B cell (primary cell): ENCODE measurements at regions not wholly inside any gene's neighbourhood (a gene's known extent, or its start where the extent isn't known, plus 50 kb on each side); places are given as distances from the start of the nearest gene placed in this dataset.
"Not testable (repeated sequence)": the region's sequence is repeated elsewhere in the genome, so short reads cannot be mapped to it uniquely, and the experiment has no call there.

ENCODE experiments used
- ATAC-seq: fragments of 200-7000 bp; cut with Tn5 transposase; one replicate; pipeline ENCODE4 v1.10.0; 2021; ENCODE audit warnings: low read depth, mild to moderate bottlenecking, moderate number of reproducible peaks, moderate library complexity
- CTCF ChIA-PET: fragments of 350-600 bp; sonication (Branson Sonifier 250); formaldehyde crosslinking; loops from one replicate; lab custom pipeline; 2021; ENCODE audit warnings: antibody characterized with exemption, inconsistent platforms; lab: Charles Lee
- POLR2A ChIA-PET: fragments of 350-600 bp; sonication (Branson Sonifier 250); formaldehyde crosslinking; loops from one replicate; lab custom pipeline; 2021; ENCODE audit warnings: antibody characterized with exemption; lab: Charles Lee
- DNase-seq: peaks from one replicate; pipeline ENCODE4 v3.0.0; 2013
- H2AFZ ChIP-seq: 2 replicates; pipeline ENCODE4 v1.6.1; 2012; ENCODE audit warnings: mild to moderate bottlenecking, low read depth, low read length; ENCODE audit not compliant: insufficient read depth, poor library complexity, severe bottlenecking
- H3K27ac ChIP-seq, 2 donors: 1 replicate in 1 of 2; 2 replicates in 1 of 2; pipeline ENCODE4 v1.5.1; 2012 to 2013; ENCODE audit warnings: low read length in 2 of 2, mild to moderate bottlenecking in 2 of 2, moderate library complexity in 1 of 2
- H3K27me3 ChIP-seq, 4 experiments: fragments of 200-600 bp in 1 of 4; sonication (generic) in 1 of 4; replicated peaks in 1 of 4; 1 replicate in 2 of 4; 2 replicates in 2 of 4; pipeline versions ENCODE4 v1.6.1 to v1.7.0; 2013 to 2016; ENCODE audit warnings: low read length in 3 of 4, mild to moderate bottlenecking in 2 of 4, mixed read lengths in 1 of 4, moderate library complexity in 1 of 4; ENCODE audit not compliant: insufficient read depth in 4 of 4, control insufficient read depth in 3 of 4; ENCODE audit errors: control extremely low read depth in 1 of 4
- H3K36me3 ChIP-seq, 2 experiments: replicated peaks in 1 of 2; 1 replicate in 1 of 2; 2 replicates in 1 of 2; pipeline versions ENCODE4 v1.6.1 to v1.7.1; 2013; ENCODE audit warnings: low read length in 1 of 2; ENCODE audit not compliant: insufficient read depth in 2 of 2, control insufficient read depth in 1 of 2; ENCODE audit errors: control extremely low read depth in 1 of 2, extremely low read depth in 1 of 2
- H3K4me1 ChIP-seq, 2 donors: fragments of 200-600 bp in 1 of 2; sonication (generic) in 1 of 2; 1 replicate in 1 of 2; 2 replicates in 1 of 2; pipeline versions ENCODE4 v1.5.1 to v1.6.1; 2013 to 2017; ENCODE audit warnings: low read length in 2 of 2; ENCODE audit not compliant: control insufficient read depth in 2 of 2, insufficient read depth in 2 of 2
- H3K4me2 ChIP-seq: replicated peaks from 2 replicates; pipeline ENCODE3; 2012; ENCODE audit warnings: mild to moderate bottlenecking, low read depth, low read length; ENCODE audit not compliant: poor library complexity, severe bottlenecking
- H3K4me3 ChIP-seq, 5 experiments: fragments of 200-600 bp in 1 of 5; sonication (generic) in 1 of 5; 1 replicate in 3 of 5; 2 replicates in 2 of 5; pipeline versions ENCODE4 v1.5.1 to v1.7.0; 2011 to 2016; ENCODE audit warnings: low read length in 4 of 5, mild to moderate bottlenecking in 4 of 5, low read depth in 2 of 5, control low read depth in 1 of 5, moderate library complexity in 1 of 5; ENCODE audit not compliant: insufficient read depth in 1 of 5; ENCODE audit errors: control extremely low read depth in 1 of 5, extremely low read depth in 1 of 5
- H3K79me2 ChIP-seq: fragments of 200-600 bp; sonication (generic); one replicate; pipeline ENCODE4 v1.6.0; 2016; ENCODE audit warnings: low read length; ENCODE audit not compliant: control insufficient read depth, insufficient read depth
- H3K9ac ChIP-seq: fragments of 200-600 bp; sonication (generic); 2 replicates; pipeline ENCODE4 v1.6.1; 2017; ENCODE audit warnings: mild to moderate bottlenecking, low read length, moderate library complexity
- H3K9me3 ChIP-seq, 3 donors: one replicate each; pipeline versions ENCODE4 v1.6.1 to v1.7.1; 2013; ENCODE audit warnings: low read length in 2 of 3; ENCODE audit not compliant: control insufficient read depth in 2 of 3, insufficient read depth in 1 of 3; ENCODE audit errors: control extremely low read depth in 1 of 3
- H4K20me1 ChIP-seq: 2 replicates; pipeline ENCODE4 v1.6.0; 2012; ENCODE audit warnings: mild to moderate bottlenecking, low read length; ENCODE audit not compliant: insufficient read depth, control insufficient read depth, poor library complexity, severe bottlenecking
- H3K27ac Mint-ChIP-seq: one replicate; pipeline ENCODE4 v1.8.0; 2021; ENCODE audit warnings: mixed read lengths
- H3K27me3 Mint-ChIP-seq: one replicate; pipeline ENCODE4 v1.8.0; 2021; ENCODE audit warnings: mixed read lengths
- H3K4me1 Mint-ChIP-seq: one replicate; pipeline ENCODE4 v1.8.0; 2021; ENCODE audit warnings: mixed read lengths
- H3K4me3 Mint-ChIP-seq: one replicate; pipeline ENCODE4 v1.8.0; 2021; ENCODE audit warnings: mixed read lengths
- H3K9me3 Mint-ChIP-seq: one replicate; pipeline ENCODE4 v1.8.0; 2022; ENCODE audit warnings: mixed read lengths; ENCODE audit not compliant: insufficient read depth
- WGBS: methylation state at CpG from one replicate; pipeline ENCODE4 v1.1.5; 2013; ENCODE audit warnings: missing lambda C conversion rate; ENCODE audit not compliant: insufficient coverage; 5-methylcytosine and 5-hydroxymethylcytosine counted together
- intact Hi-C: fragments of 100-400 bp; cut with micrococcal nuclease; formaldehyde crosslinking; loops from one replicate; pipeline ENCODE4 v1.10.0; 2022

GRCh38 chr16:16552819-16553340 lies 173.9 kb downstream of the NPIPA7 start:
- H3K27me3 Mint-ChIP-seq, ATAC-seq, H3K4me1 Mint-ChIP-seq, H3K79me2 ChIP-seq, H3K4me1 ChIP-seq, H3K27ac Mint-ChIP-seq, CTCF ChIA-PET, H3K27ac ChIP-seq, H2AFZ ChIP-seq, POLR2A ChIA-PET, intact Hi-C loops, H4K20me1 ChIP-seq, DNase-seq, H3K27me3 ChIP-seq, H3K9ac ChIP-seq, H3K9me3 Mint-ChIP-seq, H3K4me3 ChIP-seq, H3K4me2 ChIP-seq, H3K4me3 Mint-ChIP-seq, H3K9me3 ChIP-seq, H3K36me3 ChIP-seq: not testable (repeated sequence)
- WGBS = no CpG with 5 or more reads among the region's 1 CpG

GRCh38 chr16:16559179-16559740 lies 180.3 kb downstream of the NPIPA7 start:
- H3K27ac ChIP-seq, H3K27me3 Mint-ChIP-seq, H3K36me3 ChIP-seq, H3K79me2 ChIP-seq, H3K9ac ChIP-seq, H3K27ac Mint-ChIP-seq, H3K9me3 ChIP-seq, H3K4me1 ChIP-seq, DNase-seq, H2AFZ ChIP-seq, H3K4me1 Mint-ChIP-seq, H3K27me3 ChIP-seq, H4K20me1 ChIP-seq, H3K4me2 ChIP-seq, ATAC-seq, H3K4me3 Mint-ChIP-seq, H3K9me3 Mint-ChIP-seq, CTCF ChIA-PET, intact Hi-C loops, POLR2A ChIA-PET, H3K4me3 ChIP-seq: not testable (repeated sequence)
- no CpG with 5 or more reads among the region's 9 CpGs for WGBS

- H3K4me1 ChIP-seq = not testable (repeated sequence)
Observed at GRCh38 chr16:16561532-16561931, 182.6 kb downstream of the NPIPA7 start.

GRCh38 chr16:16563962-16564361 lies 185.0 kb downstream of the NPIPA7 start:
- H3K9me3 Mint-ChIP-seq, H3K27me3 Mint-ChIP-seq: not testable (repeated sequence)

More at GRCh38 chr16:16561532-16561931, 182.6 kb downstream of the NPIPA7 start:
- H4K20me1 ChIP-seq, H3K4me3 ChIP-seq, ATAC-seq, H3K4me2 ChIP-seq, H3K36me3 ChIP-seq, H3K27me3 ChIP-seq, H3K27ac ChIP-seq, H3K27ac Mint-ChIP-seq, CTCF ChIA-PET, H3K79me2 ChIP-seq, H2AFZ ChIP-seq, H3K9me3 Mint-ChIP-seq, DNase-seq, H3K9ac ChIP-seq, POLR2A ChIA-PET, H3K4me1 Mint-ChIP-seq, H3K27me3 Mint-ChIP-seq, intact Hi-C loops, H3K4me3 Mint-ChIP-seq, H3K9me3 ChIP-seq: not testable (repeated sequence)
- WGBS = 80% methylated on average over 1 of the region's 5 CpGs

More at GRCh38 chr16:16563962-16564361, 185.0 kb downstream of the NPIPA7 start:
- H3K27ac Mint-ChIP-seq, H3K4me1 Mint-ChIP-seq, DNase-seq, POLR2A ChIA-PET, H3K9ac ChIP-seq, H3K27me3 ChIP-seq, H3K9me3 ChIP-seq, H3K79me2 ChIP-seq, ATAC-seq, H4K20me1 ChIP-seq, intact Hi-C loops, H3K27ac ChIP-seq, H3K4me3 Mint-ChIP-seq, H3K4me2 ChIP-seq, H3K4me1 ChIP-seq, H2AFZ ChIP-seq, H3K36me3 ChIP-seq, H3K4me3 ChIP-seq, CTCF ChIA-PET: not testable (repeated sequence)
- WGBS = no CpG with 5 or more reads among the region's 5 CpGs
